AG09309 (cell line): ENCODE measurements at regions not wholly inside any gene's neighbourhood (a gene's known extent, or its start where the extent isn't known, plus 50 kb on each side); places are given as distances from the start of the nearest gene placed in this dataset.

Experiments used
- DNase-seq: peaks from one replicate; pipeline ENCODE4 v3.0.0-alpha.2; 2010; ENCODE audit warnings: low read depth
- H3K4me3 ChIP-seq: 2 replicates; pipeline ENCODE4 v1.5.1; 2011; ENCODE audit warnings: mild to moderate bottlenecking, low read depth, low read length, moderate library complexity; ENCODE audit not compliant: control insufficient read depth
- CTCF ChIP-seq: IDR thresholded peaks from 2 replicates; pipeline ENCODE4 v1.5.1; 2011; ENCODE audit warnings: mild to moderate bottlenecking, low read depth, low read length, inconsistent platforms; ENCODE audit not compliant: insufficient read depth, control insufficient read depth; ENCODE audit errors: missing control alignments

- no peak for TF ChIP-seq CTCF
- H3K4me3 ChIP-seq: no peak overlapping the region
- DNase-seq: no peak
Measured at GRCh38 chr16:9680968-9681367, 501.3 kb downstream of the GRIN2A start.

- no peak overlapping the region for H3K4me3 ChIP-seq
- no peak for DNase-seq
- TF ChIP-seq CTCF: no peak
Measured at GRCh38 chr16:9681508-9681907, 500.7 kb downstream of the GRIN2A start.

GRCh38 chr16:9682320-9682719 is 499.9 kb downstream of the GRIN2A start:
- no peak for TF ChIP-seq CTCF
- no peak for DNase-seq
- no peak overlapping the region for H3K4me3 ChIP-seq

- DNase-seq: no peak
- no peak for TF ChIP-seq CTCF
- no peak overlapping the region for H3K4me3 ChIP-seq
Measured at GRCh38 chr16:9683677-9684076, 498.6 kb downstream of the GRIN2A start.

GRCh38 chr16:9687737-9688319 is 494.4 kb downstream of the GRIN2A start:
- DNase-seq: no peak
- TF ChIP-seq CTCF: no peak
- no peak overlapping the region for H3K4me3 ChIP-seq

GRCh38 chr16:9689597-9689996 is 492.6 kb downstream of the GRIN2A start:
- no peak for DNase-seq
- TF ChIP-seq CTCF: no peak
- no peak overlapping the region for H3K4me3 ChIP-seq

- no peak for DNase-seq
- TF ChIP-seq CTCF: no peak
- no peak overlapping the region for H3K4me3 ChIP-seq
Measured at GRCh38 chr16:9695152-9695551, 487.1 kb downstream of the GRIN2A start.
